Sigmoid colon (tissue), 6 donors: ENCODE measurements at regions not wholly inside any gene's neighbourhood (a gene's known extent, or its start where the extent isn't known, plus 50 kb on each side); places are given as distances from the start of the nearest gene placed in this dataset.

Experiments used
- DNase-seq: peaks from one replicate; pipeline ENCODE4 v3.0.0-alpha.2; 2019
- H3K27ac ChIP-seq, 4 donors: fragments of 200-600 bp; sonication (generic); one replicate each; pipeline ENCODE4 v1.5.1; 2016 to 2019; ENCODE audit warnings: mild to moderate bottlenecking in 1 of 4
- H3K27me3 ChIP-seq, 3 donors: fragments of 200-600 bp; sonication (generic); one replicate each; pipeline ENCODE4 v1.5.1; 2019; ENCODE audit warnings: mild to moderate bottlenecking in 1 of 3
- H3K36me3 ChIP-seq, 4 donors: fragments of 200-600 bp; sonication (generic); one replicate each; pipeline ENCODE4 v1.5.1; 2016 to 2019
- H3K4me1 ChIP-seq, 4 donors: fragments of 200-600 bp; sonication (generic); one replicate each; pipeline ENCODE4 v1.5.1; 2017 to 2019
- H3K4me3 ChIP-seq, 4 donors: fragments of 200-600 bp; sonication (generic); one replicate each; pipeline ENCODE4 v1.5.1; 2017 to 2019; ENCODE audit warnings: mild to moderate bottlenecking in 2 of 4, moderate library complexity in 1 of 4
- H3K9me3 ChIP-seq, 4 donors: fragments of 200-600 bp in 3 of 4; sonication (generic) in 3 of 4; one replicate each; pipeline versions ENCODE4 v1.5.1 to v1.6.1; 2013 to 2019
- CTCF ChIP-seq, 4 experiments: fragments of 450-650 bp in 3 of 4; fragments of 200-600 bp in 1 of 4; IDR thresholded peaks; one replicate each; pipeline ENCODE4 v1.5.1; 2016 to 2019; ENCODE audit warnings: antibody characterized with exemption in 4 of 4, mild to moderate bottlenecking in 3 of 4, moderate library complexity in 2 of 4
- EP300 ChIP-seq, 4 donors: sonication (generic); formaldehyde crosslinking; IDR thresholded peaks; one replicate each; pipeline ENCODE4 v1.6.1; 2017; ENCODE audit warnings: antibody characterized with exemption in 4 of 4
- POLR2A ChIP-seq, 2 donors: fragments of 450-650 bp; IDR thresholded peaks; one replicate each; pipeline ENCODE4 v1.6.1; 2016; ENCODE audit warnings: antibody characterized with exemption in 2 of 2, mild to moderate bottlenecking in 2 of 2, moderate library complexity in 2 of 2
- POLR2AphosphoS5 ChIP-seq, 4 donors: sonication (generic); formaldehyde crosslinking; IDR thresholded peaks; one replicate each; pipeline ENCODE4 v1.6.1; 2017; ENCODE audit warnings: antibody characterized with exemption in 4 of 4
- WGBS, 2 donors: extraction: QIAGEN DNeasy Blood & Tissue Kit; methylation state at CpG; one replicate each; pipeline ENCODE4 v1.1.7; 2013; 5-methylcytosine and 5-hydroxymethylcytosine counted together
- intact Hi-C: fragments of 100-400 bp; cut with DNase I; formaldehyde crosslinking; loops from one replicate; pipeline ENCODE4 v1.15.1; 2023
- donor health status: healthy with polysubstance abuse.
- donor health status: healthy.

- no peak for DNase-seq
- H3K9me3 ChIP-seq, result no peaks in the 10 kb centered on the region
- no peaks in the 10 kb centered on the region for H3K4me1 ChIP-seq
- intact Hi-C loops, result no loop called here
- WGBS, 2 donors, result 89 to 91% methylated on average over 2 of the region's 2 CpGs
- H3K4me3 ChIP-seq, result no peak overlapping the region
- no peak for TF ChIP-seq POLR2A (IDR thresholded peaks at IDR 0.05)
- no peak for TF ChIP-seq CTCF (IDR thresholded peaks at IDR 0.05)
- TF ChIP-seq POLR2AphosphoS5 (IDR thresholded peaks at IDR 0.05), result no peak
- no peak for TF ChIP-seq EP300 (IDR thresholded peaks at IDR 0.05)
- no peaks in the 10 kb centered on the region for H3K36me3 ChIP-seq
- H3K27ac ChIP-seq, result no peak overlapping the region
- no peaks in the 10 kb centered on the region for H3K27me3 ChIP-seq
Measured at GRCh38 chr9:12191630-12192029, 501.6 kb upstream of the TYRP1 start.

- no peak for DNase-seq
- WGBS, 2 donors, result 81 to 89% methylated on average over 2 of the region's 2 CpGs
- TF ChIP-seq CTCF (IDR thresholded peaks at IDR 0.05) (no peak), EP300 (IDR thresholded peaks at IDR 0.05) (no peak), POLR2AphosphoS5 (IDR thresholded peaks at IDR 0.05) (no peak), POLR2A (IDR thresholded peaks at IDR 0.05) (no peak)
- H3K9me3 ChIP-seq, result no peaks in the 10 kb centered on the region
- no peaks in the 10 kb centered on the region for H3K27me3 ChIP-seq
- H3K4me3 ChIP-seq, result no peak overlapping the region
- intact Hi-C loops, result no loop called here
- no peaks in the 10 kb centered on the region for H3K4me1 ChIP-seq
- H3K36me3 ChIP-seq, result no peaks in the 10 kb centered on the region
- H3K27ac ChIP-seq, result no peak overlapping the region
Measured at GRCh38 chr9:12194731-12195130, 498.5 kb upstream of the TYRP1 start.

GRCh38 chr9:12195456-12195855 lies 497.7 kb upstream of the TYRP1 start:
- Histone ChIP-seq H3K27ac (no peak overlapping the region), H3K4me1 (no peaks in the 10 kb centered on the region), H3K9me3 (no peaks in the 10 kb centered on the region), H3K27me3 (no peaks in the 10 kb centered on the region), H3K4me3 (no peak overlapping the region), H3K36me3 (no peaks in the 10 kb centered on the region)
- DNase-seq, result no peak
- no peak for TF ChIP-seq POLR2AphosphoS5 (IDR thresholded peaks at IDR 0.05)
- TF ChIP-seq EP300 (IDR thresholded peaks at IDR 0.05), result no peak
- no peak for TF ChIP-seq CTCF (IDR thresholded peaks at IDR 0.05)
- TF ChIP-seq POLR2A (IDR thresholded peaks at IDR 0.05), result no peak
- intact Hi-C loops, result no loop called here

- intact Hi-C loops, result no loop called here
- Histone ChIP-seq H3K36me3 (no peaks in the 10 kb centered on the region), H3K4me3 (no peak overlapping the region), H3K27me3 (no peaks in the 10 kb centered on the region), H3K27ac (no peak overlapping the region), H3K9me3 (no peaks in the 10 kb centered on the region), H3K4me1 (no peaks in the 10 kb centered on the region)
- WGBS, 2 donors, result 63 to 67% methylated on average over 4 of the region's 4 CpGs
- DNase-seq, result no peak
- TF ChIP-seq CTCF (IDR thresholded peaks at IDR 0.05) (no peak), POLR2A (IDR thresholded peaks at IDR 0.05) (no peak), POLR2AphosphoS5 (IDR thresholded peaks at IDR 0.05) (no peak), EP300 (IDR thresholded peaks at IDR 0.05) (no peak)
Measured at GRCh38 chr9:12204512-12204911, 488.7 kb upstream of the TYRP1 start.

GRCh38 chr9:12212860-12213259 lies 480.3 kb upstream of the TYRP1 start:
- peaks cover 0 to 4% (median 0%) of the 10 kb centered on the region in 4 donors for H3K9me3 ChIP-seq
- no peak for TF ChIP-seq CTCF (IDR thresholded peaks at IDR 0.05)
- TF ChIP-seq EP300 (IDR thresholded peaks at IDR 0.05), result no peak
- no peak for TF ChIP-seq POLR2AphosphoS5 (IDR thresholded peaks at IDR 0.05)
- TF ChIP-seq POLR2A (IDR thresholded peaks at IDR 0.05), result no peak
- intact Hi-C loops, result no loop called here
- H3K36me3 ChIP-seq, result no peaks in the 10 kb centered on the region
- no peaks in the 10 kb centered on the region for H3K27me3 ChIP-seq
- DNase-seq, result no peak
- no peak overlapping the region for H3K4me3 ChIP-seq
- H3K27ac ChIP-seq, result no peak overlapping the region
- no peaks in the 10 kb centered on the region for H3K4me1 ChIP-seq
- 55 to 62% methylated on average over 3 of the region's 3 CpGs for WGBS, 2 donors
